Breast epithelium (tissue), 4 donors: ENCODE measurements at regions not wholly inside any gene's neighbourhood (a gene's known extent, or its start where the extent isn't known, plus 50 kb on each side); places are given as distances from the start of the nearest gene placed in this dataset.

Source experiments
- DNase-seq, 2 donors: peaks; one replicate each; pipeline ENCODE4 v3.0.0-alpha.2; 2019; ENCODE audit warnings: low spot score in 2 of 2
- H3K27ac ChIP-seq, 2 donors: fragments of 200-600 bp; sonication (generic) in 1 of 2; one replicate each; pipeline ENCODE4 v1.5.1; 2016 to 2019; ENCODE audit warnings: mild to moderate bottlenecking in 1 of 2
- H3K27me3 ChIP-seq, 2 donors: fragments of 200-600 bp; sonication (generic) in 1 of 2; one replicate each; pipeline versions ENCODE4 v1.5.1 to v1.6.0; 2017 to 2019; ENCODE audit warnings: control low read depth in 1 of 2, mild to moderate bottlenecking in 1 of 2
- H3K36me3 ChIP-seq: fragments of 200-600 bp; one replicate; pipeline ENCODE4 v1.5.1; 2019
- H3K4me1 ChIP-seq, 2 donors: fragments of 200-600 bp; sonication (generic); one replicate each; pipeline ENCODE4 v1.5.1; 2016 to 2019; ENCODE audit warnings: control low read depth in 1 of 2
- H3K4me3 ChIP-seq, 3 donors: fragments of 200-600 bp; sonication (generic); 1 replicate in 2 of 3; 2 replicates in 1 of 3; pipeline ENCODE4 v1.5.1; 2016 to 2019; ENCODE audit warnings: mild to moderate bottlenecking in 3 of 3, moderate library complexity in 2 of 3
- H3K9me3 ChIP-seq, 2 donors: fragments of 200-600 bp; sonication (generic) in 1 of 2; one replicate each; pipeline ENCODE4 v1.5.1; 2016 to 2019; ENCODE audit warnings: control low read depth in 1 of 2
- POLR2A ChIP-seq: fragments of 450-650 bp; IDR thresholded peaks from one replicate; pipeline ENCODE4 v1.6.1; 2016; ENCODE audit warnings: antibody characterized with exemption, mild to moderate bottlenecking, moderate library complexity
- POLR2AphosphoS5 ChIP-seq, 3 donors: sonication (generic); formaldehyde crosslinking; IDR thresholded peaks; one replicate each; pipeline ENCODE4 v1.6.1; 2017; ENCODE audit warnings: antibody characterized with exemption in 3 of 3
- intact Hi-C: fragments of 100-400 bp; cut with DNase I; formaldehyde crosslinking; loops from one replicate; pipeline ENCODE4 v1.15.1; 2023; ENCODE audit warnings: low total_unique reads
- TF ChIP-seq, protein P1 (sequence below), 3 donors: fragments of 450-650 bp; IDR thresholded peaks; one replicate each; pipeline ENCODE4 v1.5.1; 2016 to 2017; ENCODE audit warnings: antibody characterized with exemption in 3 of 3, mild to moderate bottlenecking in 3 of 3, moderate library complexity in 3 of 3

DNA sequence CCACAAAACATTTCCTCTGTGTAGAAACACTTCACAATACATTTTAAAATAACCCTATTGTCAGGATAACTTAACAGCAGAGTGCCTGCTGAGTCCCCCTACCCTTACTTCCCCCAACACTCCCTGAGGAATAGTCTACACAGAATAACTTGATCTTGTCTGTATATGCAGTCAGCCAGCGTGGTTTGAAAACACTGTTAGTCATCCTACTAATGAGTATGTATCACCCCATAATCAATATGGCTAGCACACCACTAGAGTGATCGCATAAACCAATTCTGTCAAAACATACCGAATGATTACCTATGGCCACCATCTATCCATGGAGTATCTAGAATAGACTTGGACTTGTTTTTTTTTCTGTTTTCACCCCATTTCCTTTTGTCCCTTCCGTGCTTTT, 152.7 kb upstream of the NECTIN3 start:
- TF ChIP-seq POLR2AphosphoS5 (IDR thresholded peaks at IDR 0.05): no peak
- TF ChIP-seq POLR2A: no peak
- TF ChIP-seq, protein P1, sequence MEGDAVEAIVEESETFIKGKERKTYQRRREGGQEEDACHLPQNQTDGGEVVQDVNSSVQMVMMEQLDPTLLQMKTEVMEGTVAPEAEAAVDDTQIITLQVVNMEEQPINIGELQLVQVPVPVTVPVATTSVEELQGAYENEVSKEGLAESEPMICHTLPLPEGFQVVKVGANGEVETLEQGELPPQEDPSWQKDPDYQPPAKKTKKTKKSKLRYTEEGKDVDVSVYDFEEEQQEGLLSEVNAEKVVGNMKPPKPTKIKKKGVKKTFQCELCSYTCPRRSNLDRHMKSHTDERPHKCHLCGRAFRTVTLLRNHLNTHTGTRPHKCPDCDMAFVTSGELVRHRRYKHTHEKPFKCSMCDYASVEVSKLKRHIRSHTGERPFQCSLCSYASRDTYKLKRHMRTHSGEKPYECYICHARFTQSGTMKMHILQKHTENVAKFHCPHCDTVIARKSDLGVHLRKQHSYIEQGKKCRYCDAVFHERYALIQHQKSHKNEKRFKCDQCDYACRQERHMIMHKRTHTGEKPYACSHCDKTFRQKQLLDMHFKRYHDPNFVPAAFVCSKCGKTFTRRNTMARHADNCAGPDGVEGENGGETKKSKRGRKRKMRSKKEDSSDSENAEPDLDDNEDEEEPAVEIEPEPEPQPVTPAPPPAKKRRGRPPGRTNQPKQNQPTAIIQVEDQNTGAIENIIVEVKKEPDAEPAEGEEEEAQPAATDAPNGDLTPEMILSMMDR (IDR thresholded peaks at IDR 0.05): no peak
- no peak for DNase-seq
- no peak overlapping the region for H3K27ac ChIP-seq
- no peaks in the 10 kb centered on the region for H3K36me3 ChIP-seq
- no peaks in the 10 kb centered on the region for H3K27me3 ChIP-seq
- H3K4me1 ChIP-seq: no peaks in the 10 kb centered on the region
- intact Hi-C loops: no loop called here
- no peak overlapping the region for H3K4me3 ChIP-seq
- H3K9me3 ChIP-seq: no peaks in the 10 kb centered on the region

DNA sequence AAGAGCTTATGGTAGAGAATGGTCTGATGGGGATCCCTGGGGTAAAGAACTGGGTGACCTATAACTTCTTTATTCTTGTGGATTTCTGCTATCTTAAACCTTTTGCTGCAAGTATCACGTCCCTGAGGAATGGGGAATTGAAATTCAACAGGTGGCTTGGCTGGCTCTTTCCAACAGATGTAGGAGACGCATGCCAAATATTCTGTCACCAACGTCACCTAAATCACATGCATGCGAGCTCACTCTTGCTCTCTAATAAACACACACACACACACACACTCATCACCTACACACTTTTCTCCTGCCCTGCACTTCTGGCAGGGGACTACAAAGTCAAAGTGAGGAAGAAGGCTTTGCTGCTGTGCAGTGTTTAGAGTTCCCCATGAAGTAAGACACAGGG, 145.8 kb upstream of the NECTIN3 start:
- intact Hi-C loops: no loop called here
- Histone ChIP-seq H3K4me3 (no peak overlapping the region), H3K36me3 (no peaks in the 10 kb centered on the region), H3K27me3 (no peaks in the 10 kb centered on the region), H3K27ac (no peak overlapping the region), H3K9me3 (no peaks in the 10 kb centered on the region), H3K4me1 (no peaks in the 10 kb centered on the region)
- TF ChIP-seq POLR2A: no peak
- TF ChIP-seq POLR2AphosphoS5 (IDR thresholded peaks at IDR 0.05): no peak
- TF ChIP-seq, protein P1 (IDR thresholded peaks at IDR 0.05): no peak
- no peak for DNase-seq

DNA sequence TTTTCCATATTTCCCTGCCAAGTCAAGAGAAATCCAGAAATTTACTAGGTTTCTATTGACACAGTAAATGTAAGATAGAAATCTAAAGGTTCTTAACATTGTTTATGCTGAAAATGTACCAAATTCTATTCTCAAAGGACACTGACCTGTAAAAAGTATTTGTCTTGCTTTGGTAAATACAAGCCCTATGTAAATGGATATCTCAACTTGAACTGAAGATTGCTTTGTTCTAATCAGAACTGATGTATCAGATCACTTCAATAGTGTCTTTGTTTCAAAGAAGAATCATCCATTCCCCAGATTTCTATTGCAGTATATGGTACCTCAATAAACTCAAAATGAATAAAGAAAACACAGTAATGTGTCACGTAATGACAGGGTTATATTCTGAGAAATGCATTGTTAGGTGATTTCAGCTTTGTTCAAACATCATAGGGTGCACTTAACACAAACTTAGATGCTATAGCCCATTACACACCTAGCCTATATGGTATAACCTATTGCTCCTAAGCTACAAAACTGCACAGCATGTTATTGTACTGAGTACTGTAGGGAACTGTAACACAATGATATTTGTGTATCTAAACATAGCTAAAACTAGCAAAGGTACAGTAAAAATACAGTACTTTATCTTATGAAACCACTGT, 143.5 kb upstream of the NECTIN3 start:
- DNase-seq: no peak
- TF ChIP-seq, protein P1 (IDR thresholded peaks at IDR 0.05): no peak
- no peak for TF ChIP-seq POLR2AphosphoS5 (IDR thresholded peaks at IDR 0.05)
- TF ChIP-seq POLR2A: no peak
- intact Hi-C loops: no loop called here
- H3K9me3 ChIP-seq: no peaks in the 10 kb centered on the region
- no peaks in the 10 kb centered on the region for H3K4me1 ChIP-seq
- H3K27ac ChIP-seq: no peak overlapping the region
- no peaks in the 10 kb centered on the region for H3K36me3 ChIP-seq
- H3K27me3 ChIP-seq: no peaks in the 10 kb centered on the region
- no peak overlapping the region for H3K4me3 ChIP-seq

DNA sequence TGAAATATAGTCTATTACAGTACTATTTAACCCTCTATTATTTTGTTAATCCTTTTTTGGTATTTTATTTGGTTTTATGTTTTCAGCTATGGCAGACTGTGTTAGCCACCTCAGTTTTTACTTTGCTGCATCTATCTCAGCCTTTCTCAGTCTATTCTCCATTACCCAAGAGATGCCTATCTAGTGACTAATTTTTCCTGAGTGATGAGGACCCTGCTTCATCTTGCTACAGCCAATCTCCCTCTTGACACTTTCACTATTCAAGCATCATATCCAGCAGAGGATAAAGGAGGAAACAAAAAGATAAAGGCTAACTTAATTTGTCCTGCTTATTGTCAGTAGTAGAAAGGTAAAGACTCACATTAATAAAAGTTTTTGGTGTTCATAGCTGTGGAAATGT, 141.8 kb upstream of the NECTIN3 start:
- Histone ChIP-seq H3K27me3 (no peaks in the 10 kb centered on the region), H3K9me3 (no peaks in the 10 kb centered on the region), H3K36me3 (no peaks in the 10 kb centered on the region), H3K27ac (no peak overlapping the region), H3K4me1 (no peaks in the 10 kb centered on the region), H3K4me3 (no peak overlapping the region)
- intact Hi-C loops: no loop called here
- TF ChIP-seq, protein P1 (IDR thresholded peaks at IDR 0.05): no peak
- TF ChIP-seq POLR2AphosphoS5 (IDR thresholded peaks at IDR 0.05) (no peak), POLR2A (no peak)
- DNase-seq: no peak

DNA sequence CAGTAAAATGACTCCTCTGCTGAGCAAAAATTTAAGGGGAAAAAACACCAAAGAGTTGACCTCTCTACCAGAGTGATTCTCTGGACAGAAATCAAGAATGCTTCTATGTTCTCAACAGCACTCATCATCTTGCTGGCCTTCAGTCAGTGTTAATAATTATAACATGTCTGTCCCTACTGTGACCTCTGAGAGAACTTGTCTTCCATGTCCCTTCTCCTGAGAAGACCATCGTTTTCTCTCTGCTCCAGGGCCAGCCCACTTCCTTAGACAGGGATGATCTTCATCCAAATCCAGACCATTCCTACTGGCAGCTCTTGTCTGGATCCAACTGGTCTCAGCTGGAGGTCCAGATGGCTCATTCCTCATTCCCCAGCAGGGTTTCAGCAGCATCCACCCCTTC, 139.0 kb upstream of the NECTIN3 start:
- intact Hi-C loops: no loop called here

More for the DNA sequence above, 139.0 kb upstream of the NECTIN3 start:
- Histone ChIP-seq H3K27ac (no peak overlapping the region), H3K9me3 (no peaks in the 10 kb centered on the region), H3K4me3 (no peak overlapping the region), H3K4me1 (no peaks in the 10 kb centered on the region), H3K27me3 (no peaks in the 10 kb centered on the region), H3K36me3 (no peaks in the 10 kb centered on the region)
- no peak for TF ChIP-seq POLR2AphosphoS5 (IDR thresholded peaks at IDR 0.05)
- TF ChIP-seq, protein P1 (IDR thresholded peaks at IDR 0.05): no peak
- no peak for TF ChIP-seq POLR2A
- no peak for DNase-seq
